ENCODE measurements at regions not wholly inside any gene's neighbourhood (a gene's known extent, or its start where the extent isn't known, plus 50 kb on each side); places are given as distances from the start of the nearest gene placed in this dataset.

- H3K4me3 ChIP-seq (ENCODE audit: low read depth, low read length), result no peak overlapping the region
- TF ChIP-seq CTCF (conservative IDR thresholded peaks at IDR 0.05; ENCODE audit: low read depth, low read length), result no peak
- DNase-seq (ENCODE audit: low read depth), result peak; percentile 6
Observed at GRCh38 chr21:36643374-36644250, 55.3 kb upstream of the SIM2 start.

- no peak for DNase-seq (ENCODE audit: low read depth)
- no peak for TF ChIP-seq CTCF (conservative IDR thresholded peaks at IDR 0.05; ENCODE audit: low read depth, low read length)
- no peak overlapping the region for H3K4me3 ChIP-seq (ENCODE audit: low read depth, low read length)
Observed at GRCh38 chr21:36646011-36646410, 52.9 kb upstream of the SIM2 start.

DNA sequence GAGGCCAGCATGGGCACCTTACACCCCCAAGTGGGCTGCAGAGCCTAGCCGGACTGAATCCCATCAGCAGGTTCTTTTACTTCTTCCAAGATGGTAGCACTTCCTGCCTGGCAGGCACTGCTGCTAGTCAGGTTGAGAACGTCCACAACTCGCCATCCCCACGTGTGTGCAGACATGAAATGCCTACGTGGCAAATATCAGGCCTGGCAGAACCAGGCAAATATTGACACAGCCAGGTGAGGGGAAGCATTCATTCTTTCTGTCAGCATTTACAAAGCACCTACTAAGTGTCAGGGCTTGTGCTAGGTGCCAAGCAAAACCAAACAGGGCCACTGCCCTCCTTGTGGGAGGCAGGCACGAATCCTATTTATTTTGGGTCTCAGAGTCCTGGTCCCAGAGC is 52.3 kb upstream of the SIM2 start:
- no peak for DNase-seq (ENCODE audit: low read depth)
- no peak for TF ChIP-seq CTCF (conservative IDR thresholded peaks at IDR 0.05; ENCODE audit: low read depth, low read length)
- no peak overlapping the region for H3K4me3 ChIP-seq (ENCODE audit: low read depth, low read length)

- DNase-seq (ENCODE audit: low read depth), result peak; percentile 77
- peak overlapping the region; percentile 23 for H3K4me3 ChIP-seq (ENCODE audit: low read depth, low read length)
- TF ChIP-seq CTCF (conservative IDR thresholded peaks at IDR 0.05; ENCODE audit: low read depth, low read length), result no peak
Observed at GRCh38 chr21:36647279-36648093, 51.4 kb upstream of the SIM2 start.
